Esophagus muscularis mucosa (tissue), 4 donors: ENCODE measurements at regions not wholly inside any gene's neighbourhood (a gene's known extent, or its start where the extent isn't known, plus 50 kb on each side); places are given as distances from the start of the nearest gene placed in this dataset.

ENCODE experiments used
- EP300 ChIP-seq: sonication (generic); formaldehyde crosslinking; IDR thresholded peaks from one replicate; pipeline ENCODE4 v1.6.1; 2017; ENCODE audit warnings: antibody characterized with exemption
- POLR2A ChIP-seq: fragments of 450-650 bp; IDR thresholded peaks from one replicate; pipeline ENCODE4 v1.6.1; 2017; ENCODE audit warnings: antibody characterized with exemption, moderate library complexity, mild to moderate bottlenecking, low read depth
- TF ChIP-seq, protein P1 (sequence below), 3 experiments: fragments of 200-600 bp in 2 of 3; fragments of 450-650 bp in 1 of 3; sonication (generic) in 2 of 3; IDR thresholded peaks; one replicate each; pipeline ENCODE4 v1.5.1; 2017 to 2019; ENCODE audit warnings: antibody characterized with exemption in 3 of 3, mild to moderate bottlenecking in 2 of 3, moderate library complexity in 1 of 3

DNA sequence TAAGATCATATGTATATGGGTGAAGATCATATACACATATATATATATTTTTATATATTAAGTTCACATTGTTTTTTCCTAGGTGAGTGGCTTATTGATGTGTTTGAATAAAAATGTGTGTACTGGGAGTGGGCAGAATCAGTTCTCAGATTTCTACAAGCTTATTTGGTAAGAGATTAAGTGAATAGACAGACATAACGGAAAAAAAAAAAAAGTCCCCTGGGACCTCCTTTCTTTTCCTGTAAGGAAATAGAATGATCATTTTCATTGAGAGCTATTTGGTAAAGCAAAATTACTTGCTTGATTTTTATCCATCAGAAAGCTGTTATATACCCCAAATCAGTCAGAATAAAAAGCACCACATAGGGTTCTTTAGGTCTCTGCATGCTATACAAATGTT lies 597.7 kb downstream of the PCDH18 start:
- TF ChIP-seq, protein P1, sequence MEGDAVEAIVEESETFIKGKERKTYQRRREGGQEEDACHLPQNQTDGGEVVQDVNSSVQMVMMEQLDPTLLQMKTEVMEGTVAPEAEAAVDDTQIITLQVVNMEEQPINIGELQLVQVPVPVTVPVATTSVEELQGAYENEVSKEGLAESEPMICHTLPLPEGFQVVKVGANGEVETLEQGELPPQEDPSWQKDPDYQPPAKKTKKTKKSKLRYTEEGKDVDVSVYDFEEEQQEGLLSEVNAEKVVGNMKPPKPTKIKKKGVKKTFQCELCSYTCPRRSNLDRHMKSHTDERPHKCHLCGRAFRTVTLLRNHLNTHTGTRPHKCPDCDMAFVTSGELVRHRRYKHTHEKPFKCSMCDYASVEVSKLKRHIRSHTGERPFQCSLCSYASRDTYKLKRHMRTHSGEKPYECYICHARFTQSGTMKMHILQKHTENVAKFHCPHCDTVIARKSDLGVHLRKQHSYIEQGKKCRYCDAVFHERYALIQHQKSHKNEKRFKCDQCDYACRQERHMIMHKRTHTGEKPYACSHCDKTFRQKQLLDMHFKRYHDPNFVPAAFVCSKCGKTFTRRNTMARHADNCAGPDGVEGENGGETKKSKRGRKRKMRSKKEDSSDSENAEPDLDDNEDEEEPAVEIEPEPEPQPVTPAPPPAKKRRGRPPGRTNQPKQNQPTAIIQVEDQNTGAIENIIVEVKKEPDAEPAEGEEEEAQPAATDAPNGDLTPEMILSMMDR (IDR thresholded peaks at IDR 0.05) = no peak
- TF ChIP-seq EP300 = no peak
- no peak for TF ChIP-seq POLR2A
